NCI-H748 treated with DMSO at 0.1 percent for 48 hours (cell line): ENCODE measurements at regions not wholly inside any gene's neighbourhood (a gene's known extent, or its start where the extent isn't known, plus 50 kb on each side); places are given as distances from the start of the nearest gene placed in this dataset.

Experiments
- DNase-seq: peaks from one replicate; lab custom pipeline; 2025; lab: John Stamatoyannopoulos, UW

GRCh38 chr15:58269455-58270414 is 131.6 kb downstream of the AQP9 start:
- peak; percentile 40 for DNase-seq

GRCh38 chr15:58271410-58271809 is 133.2 kb downstream of the AQP9 start:
- DNase-seq = no peak

GRCh38 chr15:58273104-58273503 is 134.9 kb downstream of the AQP9 start:
- DNase-seq = no peak

GRCh38 chr15:58274885-58275284 is 136.7 kb downstream of the AQP9 start:
- DNase-seq = no peak

- DNase-seq = no peak
Measured at GRCh38 chr15:58275785-58276184, 137.6 kb downstream of the AQP9 start.

- DNase-seq = no peak
Measured at GRCh38 chr15:58276924-58277323, 138.7 kb downstream of the AQP9 start.

GRCh38 chr15:58277333-58277732 is 139.2 kb downstream of the AQP9 start:
- no peak for DNase-seq

GRCh38 chr15:58279106-58279505 is 140.9 kb downstream of the AQP9 start:
- DNase-seq = no peak

GRCh38 chr15:58279654-58280053 is 141.5 kb downstream of the AQP9 start:
- no peak for DNase-seq

GRCh38 chr15:58282060-58282708 is 144.0 kb downstream of the AQP9 start:
- DNase-seq = no peak

- no peak for DNase-seq
Measured at GRCh38 chr15:58283302-58283701, 145.1 kb downstream of the AQP9 start.

GRCh38 chr15:58284293-58284692 is 146.1 kb downstream of the AQP9 start:
- no peak for DNase-seq

- no peak for DNase-seq
Measured at GRCh38 chr15:58285212-58285920, 146.4 kb upstream of the LIPC start.

GRCh38 chr15:58285921-58286278 is 145.9 kb upstream of the LIPC start:
- no peak for DNase-seq

GRCh38 chr15:58286523-58286922 is 145.3 kb upstream of the LIPC start:
- no peak for DNase-seq

- DNase-seq = no peak
Measured at GRCh38 chr15:58287891-58288290, 143.9 kb upstream of the LIPC start.

GRCh38 chr15:58288592-58288991 is 143.2 kb upstream of the LIPC start:
- DNase-seq = no peak

GRCh38 chr15:58291848-58292247 is 139.9 kb upstream of the LIPC start:
- no peak for DNase-seq

- no peak for DNase-seq
Measured at GRCh38 chr15:58292751-58293175, 139.0 kb upstream of the LIPC start.

- DNase-seq = peak; percentile 73
Measured at GRCh38 chr15:58293622-58294550, 137.9 kb upstream of the LIPC start.

GRCh38 chr15:58294681-58295254 is 137.0 kb upstream of the LIPC start:
- no peak for DNase-seq
